Spleen (tissue), 7 donors: ENCODE measurements at regions not wholly inside any gene's neighbourhood (a gene's known extent, or its start where the extent isn't known, plus 50 kb on each side); places are given as distances from the start of the nearest gene placed in this dataset.

Experiments used
- POLR2A ChIP-seq, 3 donors: fragments of 450-650 bp; IDR thresholded peaks; one replicate each; pipeline ENCODE4 v1.5.1; 2017; ENCODE audit warnings: antibody characterized with exemption in 3 of 3, mild to moderate bottlenecking in 1 of 3
- TF ChIP-seq, protein P1 (sequence below), 11 experiments: fragments of 200-600 bp in 7 of 11; fragments of 450-650 bp in 4 of 11; sonication (generic) in 4 of 11; IDR thresholded peaks in 8 of 11; conservative IDR thresholded peaks in 3 of 11; 1 replicate in 7 of 11; 2 replicates in 4 of 11; pipeline versions ENCODE4 v1.4.0 to v1.8.0; 2016 to 2021; ENCODE audit warnings: antibody characterized with exemption in 11 of 11, inconsistent platforms in 4 of 11, mild to moderate bottlenecking in 1 of 11
- donor health status: DM: no; HTN: no; CAD: no; lungs with moderate emphysema.
- donor health status: DM: no; HTN: no; CAD: no.
- donor health status: DM: no; HTN: no; CAD: no.

DNA sequence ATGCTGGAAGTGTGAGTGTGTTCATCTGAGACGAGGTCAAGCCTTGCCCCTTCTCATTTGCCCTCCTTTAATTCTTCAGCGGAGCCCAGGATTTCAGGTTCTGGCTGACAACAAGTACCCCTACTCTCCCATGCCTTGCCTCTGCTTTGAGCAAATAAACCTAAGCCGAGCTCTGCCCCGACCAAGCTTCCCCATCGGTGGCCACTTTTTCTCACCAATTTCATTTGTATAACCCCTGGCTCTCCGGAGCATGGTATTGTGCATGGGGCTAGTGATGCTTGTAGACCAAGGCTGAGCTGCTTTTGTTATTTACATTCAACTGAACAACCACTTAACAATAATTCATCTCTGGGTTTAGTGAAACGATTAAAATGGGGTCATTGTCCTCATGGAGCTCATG, 100.2 kb upstream of the RAB3GAP2 start:
- TF ChIP-seq, protein P1, sequence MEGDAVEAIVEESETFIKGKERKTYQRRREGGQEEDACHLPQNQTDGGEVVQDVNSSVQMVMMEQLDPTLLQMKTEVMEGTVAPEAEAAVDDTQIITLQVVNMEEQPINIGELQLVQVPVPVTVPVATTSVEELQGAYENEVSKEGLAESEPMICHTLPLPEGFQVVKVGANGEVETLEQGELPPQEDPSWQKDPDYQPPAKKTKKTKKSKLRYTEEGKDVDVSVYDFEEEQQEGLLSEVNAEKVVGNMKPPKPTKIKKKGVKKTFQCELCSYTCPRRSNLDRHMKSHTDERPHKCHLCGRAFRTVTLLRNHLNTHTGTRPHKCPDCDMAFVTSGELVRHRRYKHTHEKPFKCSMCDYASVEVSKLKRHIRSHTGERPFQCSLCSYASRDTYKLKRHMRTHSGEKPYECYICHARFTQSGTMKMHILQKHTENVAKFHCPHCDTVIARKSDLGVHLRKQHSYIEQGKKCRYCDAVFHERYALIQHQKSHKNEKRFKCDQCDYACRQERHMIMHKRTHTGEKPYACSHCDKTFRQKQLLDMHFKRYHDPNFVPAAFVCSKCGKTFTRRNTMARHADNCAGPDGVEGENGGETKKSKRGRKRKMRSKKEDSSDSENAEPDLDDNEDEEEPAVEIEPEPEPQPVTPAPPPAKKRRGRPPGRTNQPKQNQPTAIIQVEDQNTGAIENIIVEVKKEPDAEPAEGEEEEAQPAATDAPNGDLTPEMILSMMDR (IDR thresholded peaks at IDR 0.05 in 8 of 11, conservative IDR thresholded peaks at IDR 0.05 in 3 of 11) = no peak
- TF ChIP-seq POLR2A (IDR thresholded peaks at IDR 0.05) = no peak
